ENCODE measurements at regions not wholly inside any gene's neighbourhood (a gene's known extent, or its start where the extent isn't known, plus 50 kb on each side); places are given as distances from the start of the nearest gene placed in this dataset.

DNA sequence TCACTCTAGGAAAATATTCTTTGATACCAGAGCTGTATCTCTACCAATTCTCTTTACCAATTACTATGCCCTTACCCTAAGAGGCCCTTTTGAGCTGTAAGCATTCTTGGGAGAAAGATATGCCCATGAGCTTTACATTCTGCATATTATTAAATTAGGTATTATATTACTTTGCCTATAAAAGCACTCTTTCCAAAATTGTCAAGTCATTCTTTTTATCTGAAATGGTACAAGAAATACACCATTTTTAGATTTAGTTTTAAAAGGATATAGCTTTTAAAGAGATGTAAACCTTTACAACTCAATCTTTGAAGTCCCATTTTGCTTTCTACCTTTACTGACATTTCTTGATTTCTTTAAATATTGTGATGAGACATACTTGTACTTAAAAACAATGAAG, 343.5 kb downstream of the C12orf50 start:
- DNase-seq (ENCODE audit: low read depth) = no peak
- no peak overlapping the region for H3K4me3 ChIP-seq (ENCODE audit: low read depth, low read length)
- TF ChIP-seq, protein P1, sequence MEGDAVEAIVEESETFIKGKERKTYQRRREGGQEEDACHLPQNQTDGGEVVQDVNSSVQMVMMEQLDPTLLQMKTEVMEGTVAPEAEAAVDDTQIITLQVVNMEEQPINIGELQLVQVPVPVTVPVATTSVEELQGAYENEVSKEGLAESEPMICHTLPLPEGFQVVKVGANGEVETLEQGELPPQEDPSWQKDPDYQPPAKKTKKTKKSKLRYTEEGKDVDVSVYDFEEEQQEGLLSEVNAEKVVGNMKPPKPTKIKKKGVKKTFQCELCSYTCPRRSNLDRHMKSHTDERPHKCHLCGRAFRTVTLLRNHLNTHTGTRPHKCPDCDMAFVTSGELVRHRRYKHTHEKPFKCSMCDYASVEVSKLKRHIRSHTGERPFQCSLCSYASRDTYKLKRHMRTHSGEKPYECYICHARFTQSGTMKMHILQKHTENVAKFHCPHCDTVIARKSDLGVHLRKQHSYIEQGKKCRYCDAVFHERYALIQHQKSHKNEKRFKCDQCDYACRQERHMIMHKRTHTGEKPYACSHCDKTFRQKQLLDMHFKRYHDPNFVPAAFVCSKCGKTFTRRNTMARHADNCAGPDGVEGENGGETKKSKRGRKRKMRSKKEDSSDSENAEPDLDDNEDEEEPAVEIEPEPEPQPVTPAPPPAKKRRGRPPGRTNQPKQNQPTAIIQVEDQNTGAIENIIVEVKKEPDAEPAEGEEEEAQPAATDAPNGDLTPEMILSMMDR (IDR thresholded peaks at IDR 0.05; ENCODE audit: insufficient read depth, low read depth, low read length, missing control alignments) = no peak

DNA sequence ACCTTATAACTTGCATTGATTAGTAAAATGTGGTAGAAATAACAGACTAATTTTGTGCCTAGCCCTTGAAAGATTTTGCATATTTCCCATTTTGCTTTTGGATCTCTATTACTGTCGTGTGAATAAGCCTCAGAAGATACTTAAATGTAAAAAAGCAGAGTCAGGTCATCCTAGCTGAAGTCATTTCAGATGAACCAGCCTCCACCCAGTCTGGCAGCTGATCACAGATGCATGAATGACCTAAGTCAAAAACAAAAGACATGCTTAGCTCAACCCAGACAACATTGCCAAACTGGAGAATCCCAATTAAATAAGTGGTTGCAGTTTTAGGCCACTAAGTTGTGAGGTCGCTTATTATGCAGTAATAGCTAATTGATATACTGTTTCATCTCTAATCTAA, 349.9 kb downstream of the C12orf50 start:
- TF ChIP-seq, protein P1 (IDR thresholded peaks at IDR 0.05; ENCODE audit: insufficient read depth, low read depth, low read length, missing control alignments) = no peak
- no peak for DNase-seq (ENCODE audit: low read depth)

DNA sequence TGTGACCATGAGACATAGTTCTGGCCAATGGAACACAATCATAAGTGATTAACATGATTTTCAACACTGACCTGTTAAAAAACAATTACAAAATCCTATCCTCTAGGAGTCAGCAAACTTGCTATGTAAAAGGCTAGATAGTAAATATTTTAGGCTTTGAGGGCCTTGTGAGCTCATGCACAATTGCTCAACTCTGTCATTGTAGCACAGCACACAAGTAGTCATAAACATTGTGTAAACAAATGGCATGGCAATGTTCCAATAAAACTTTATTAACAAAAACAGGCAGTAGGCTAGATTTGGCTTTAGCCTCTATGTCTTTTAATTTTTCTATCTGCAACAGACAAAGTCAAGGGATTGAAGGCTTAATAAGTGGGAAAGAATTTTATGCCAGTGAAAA, 350.7 kb downstream of the C12orf50 start:
- H3K4me3 ChIP-seq (ENCODE audit: low read depth, low read length) = no peak overlapping the region
- DNase-seq (ENCODE audit: low read depth) = no peak
- TF ChIP-seq, protein P1 (IDR thresholded peaks at IDR 0.05; ENCODE audit: insufficient read depth, low read depth, low read length, missing control alignments) = no peak

More for the DNA sequence above, 349.9 kb downstream of the C12orf50 start:
- no peak overlapping the region for H3K4me3 ChIP-seq (ENCODE audit: low read depth, low read length)

DNA sequence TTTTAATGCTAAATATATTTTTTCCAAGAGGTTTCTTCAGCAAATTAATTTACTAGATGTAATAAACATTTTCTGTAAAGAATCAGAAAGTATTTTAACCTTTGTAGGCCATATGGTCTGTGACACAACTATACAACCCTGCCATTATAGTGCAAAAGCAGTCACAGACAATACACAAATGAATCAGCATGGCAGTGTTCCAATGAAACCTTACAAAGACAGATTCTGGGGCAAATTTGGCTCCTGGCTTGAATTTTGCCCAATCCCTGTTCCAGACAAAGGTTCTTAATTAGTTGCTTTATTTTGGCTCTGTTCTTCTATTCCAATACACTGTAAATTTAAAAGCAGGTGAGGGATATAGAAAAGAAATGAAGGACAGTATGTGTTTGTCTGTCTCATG, 352.5 kb downstream of the C12orf50 start:
- TF ChIP-seq, protein P1 (IDR thresholded peaks at IDR 0.05; ENCODE audit: insufficient read depth, low read depth, low read length, missing control alignments) = no peak
- H3K4me3 ChIP-seq (ENCODE audit: low read depth, low read length) = no peak overlapping the region
- DNase-seq (ENCODE audit: low read depth) = no peak

DNA sequence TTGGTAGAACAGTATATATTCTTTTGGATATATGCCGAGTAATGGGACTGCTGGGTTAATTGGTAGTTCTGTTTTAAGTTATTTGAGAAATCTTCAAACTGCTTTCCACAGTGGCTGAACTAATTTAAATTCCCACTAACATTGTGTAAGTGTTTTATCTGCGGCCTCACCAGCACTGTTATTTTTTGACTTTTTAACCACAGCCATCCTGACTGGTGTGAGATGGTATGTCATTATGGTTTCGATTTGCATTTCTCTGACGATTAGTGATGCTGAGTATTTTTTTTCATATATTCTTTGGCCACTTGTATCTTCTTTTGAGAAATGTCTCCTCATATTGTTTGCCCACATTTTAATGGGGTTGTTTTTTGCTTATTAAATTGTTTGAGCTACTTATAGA, 357.4 kb downstream of the C12orf50 start:
- no peak overlapping the region for H3K4me3 ChIP-seq (ENCODE audit: low read depth, low read length)
- no peak for DNase-seq (ENCODE audit: low read depth)
- TF ChIP-seq, protein P1 (IDR thresholded peaks at IDR 0.05; ENCODE audit: insufficient read depth, low read depth, low read length, missing control alignments) = no peak

DNA sequence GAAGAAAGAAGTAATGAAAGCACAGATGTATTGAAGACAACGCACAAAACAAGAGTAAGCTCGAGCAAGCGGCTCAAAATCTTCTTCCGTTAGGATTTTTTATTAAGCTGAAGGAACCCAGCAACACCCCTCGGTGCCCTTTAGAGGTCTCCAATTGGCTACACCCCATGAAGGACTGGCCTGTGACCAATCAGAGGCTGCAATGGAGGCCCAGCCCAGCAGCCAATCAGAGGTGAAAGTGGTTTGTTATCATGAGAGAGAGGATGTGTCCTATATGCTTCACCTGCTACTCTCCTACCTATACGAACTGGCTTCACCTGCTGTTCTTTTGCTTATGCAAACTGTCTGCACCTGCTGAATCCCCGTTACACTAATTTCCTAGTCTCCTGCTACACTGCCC, 358.8 kb downstream of the C12orf50 start:
- no peak for DNase-seq (ENCODE audit: low read depth)
- TF ChIP-seq, protein P1 (IDR thresholded peaks at IDR 0.05; ENCODE audit: insufficient read depth, low read depth, low read length, missing control alignments) = no peak
- no peak overlapping the region for H3K4me3 ChIP-seq (ENCODE audit: low read depth, low read length)

DNA sequence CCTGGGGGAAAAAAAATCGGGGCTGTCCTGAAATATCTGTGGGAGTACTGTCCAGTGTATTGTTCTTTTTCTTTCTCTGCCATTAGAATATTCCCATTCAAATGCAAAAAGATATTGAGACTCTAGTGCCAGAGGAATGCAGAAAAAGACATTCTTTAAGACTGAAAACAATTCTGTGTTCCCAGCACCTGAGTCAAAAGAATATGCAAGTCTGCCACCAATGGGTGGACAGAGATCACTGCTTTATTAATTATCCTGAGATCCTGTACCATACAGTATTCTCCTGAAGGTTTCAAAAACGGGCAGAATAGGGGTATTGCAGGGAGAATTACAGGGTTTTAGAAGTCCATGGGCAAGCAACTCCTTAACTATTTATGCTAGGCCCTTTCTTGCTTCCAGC, 361.8 kb downstream of the C12orf50 start:
- H3K4me3 ChIP-seq (ENCODE audit: low read depth, low read length) = no peak overlapping the region
- no peak for DNase-seq (ENCODE audit: low read depth)
- TF ChIP-seq, protein P1 (IDR thresholded peaks at IDR 0.05; ENCODE audit: insufficient read depth, low read depth, low read length, missing control alignments) = no peak

Measured in GM12865 (cell line).